Activated naive CD4-positive, alpha-beta T cell treated with anti-CD3 and anti-CD28 coated beads, Interleukin-2, amount 50 U/mL, for 72 hours (primary cell): ENCODE measurements at regions not wholly inside any gene's neighbourhood (a gene's known extent, or its start where the extent isn't known, plus 50 kb on each side); places are given as distances from the start of the nearest gene placed in this dataset.
A peak's percentile ranks its signal among the peaks of the same experiment; 100 is the strongest.
"Not testable (repeated sequence)": the region's sequence is repeated elsewhere in the genome, so short reads cannot be mapped to it uniquely, and the experiment has no call there.

Experiments used
- ATAC-seq, 2 donors: fragments of 150-1000 bp; cut with Tn5 transposase; 2 replicates each; pipeline ENCODE4 v1.10.0; 2021; ENCODE audit warnings: mild to moderate bottlenecking in 2 of 2, moderate library complexity in 2 of 2
- DNase-seq, 2 donors: peaks; one replicate each; pipeline ENCODE4 v3.0.0; 2021 to 2022; ENCODE audit warnings: low spot score in 2 of 2
- H3K27ac Mint-ChIP-seq, 2 donors: one replicate each; pipeline ENCODE4 v1.8.0; 2022; ENCODE audit warnings: mild to moderate bottlenecking in 2 of 2, mixed read lengths in 2 of 2
- H3K36me3 Mint-ChIP-seq, 2 donors: one replicate each; pipeline ENCODE4 v1.8.0; 2022; ENCODE audit warnings: mixed read lengths in 2 of 2
- H3K9me3 Mint-ChIP-seq, 2 donors: one replicate each; pipeline ENCODE4 v1.8.0; 2022; ENCODE audit warnings: mixed read lengths in 2 of 2

GRCh38 chr5:32534041-32534440 is 51.3 kb upstream of the SUB1 start:
- DNase-seq = no peak
- Mint-ChIP-seq H3K36me3 (peaks cover 0 to 18% of the 10 kb centered on the region in 2 donors), H3K27ac (peak overlapping the region in 1 of 2 donors; percentile 99), H3K9me3 (no peaks in the 10 kb centered on the region)
- no peak for ATAC-seq

GRCh38 chr5:32531885-32532520 is 53.4 kb upstream of the SUB1 start:
- Mint-ChIP-seq H3K27ac (peak overlapping the region; percentile 98 to 99), H3K9me3 (no peaks in the 10 kb centered on the region), H3K36me3 (peaks cover 0 to 9% of the 10 kb centered on the region in 2 donors)
- DNase-seq (peak in 1 of 2 donors; percentile 48), ATAC-seq (peak; percentile 86 to 91)

DNA sequence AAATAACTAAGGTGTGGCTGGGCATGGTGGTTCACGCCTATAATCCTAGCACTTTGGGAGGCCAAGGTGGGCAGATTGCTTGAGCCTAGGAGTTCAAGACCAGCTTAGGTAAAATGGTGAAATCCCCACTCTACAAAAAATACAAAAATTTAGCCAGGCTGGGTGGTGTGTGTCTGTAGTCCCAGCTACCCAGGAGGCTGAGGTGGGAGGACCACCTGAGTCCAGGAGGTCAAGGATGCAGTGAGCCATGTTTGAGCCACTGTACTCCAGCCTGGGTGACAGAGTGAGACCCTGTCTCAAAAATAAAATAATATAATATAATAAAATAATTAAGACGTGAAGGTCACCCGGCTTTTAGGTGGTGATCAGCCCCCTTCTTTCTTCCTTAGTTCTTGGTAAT is 58.0 kb upstream of the SUB1 start:
- H3K27ac Mint-ChIP-seq, ATAC-seq, H3K36me3 Mint-ChIP-seq, H3K9me3 Mint-ChIP-seq, DNase-seq: not testable (repeated sequence)

DNA sequence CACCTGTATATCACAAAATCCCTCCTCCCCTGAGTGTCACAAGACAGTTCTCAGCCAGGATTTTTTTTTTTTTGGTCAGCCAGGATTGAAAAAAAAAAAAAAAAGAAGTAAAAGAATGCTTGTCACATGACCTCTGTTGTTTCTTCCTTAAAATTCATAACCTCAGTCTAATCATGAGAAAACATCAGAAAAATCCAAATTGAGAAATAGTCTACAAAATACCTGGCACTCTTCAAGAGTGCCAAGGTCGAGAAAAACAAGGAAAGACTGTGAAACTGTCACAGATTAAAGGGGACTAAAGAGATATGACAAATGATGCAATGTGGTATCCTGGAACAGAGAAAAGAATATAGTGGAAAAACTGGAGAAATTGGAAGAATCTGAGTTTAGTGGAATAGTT is 58.5 kb upstream of the SUB1 start:
- Mint-ChIP-seq H3K9me3 (no peaks in the 10 kb centered on the region), H3K36me3 (no peaks in the 10 kb centered on the region), H3K27ac (no peak overlapping the region)
- DNase-seq = no peak
- ATAC-seq = no peak

GRCh38 chr5:32523625-32524024 is 61.7 kb upstream of the SUB1 start:
- no peak overlapping the region for H3K27ac Mint-ChIP-seq
- ATAC-seq = peak in 1 of 2 donors; percentile 35
- DNase-seq = no peak
- H3K9me3 Mint-ChIP-seq = no peaks in the 10 kb centered on the region
- H3K36me3 Mint-ChIP-seq = no peaks in the 10 kb centered on the region

- peak overlapping the region in 1 of 2 donors; percentile 77 for H3K27ac Mint-ChIP-seq
- no peaks in the 10 kb centered on the region for H3K9me3 Mint-ChIP-seq
- peak; percentile 75 to 97 for ATAC-seq
- peak; percentile 10 to 62 for DNase-seq
- no peaks in the 10 kb centered on the region for H3K36me3 Mint-ChIP-seq
Measured at GRCh38 chr5:32522429-32523143, 62.8 kb upstream of the SUB1 start.

DNA sequence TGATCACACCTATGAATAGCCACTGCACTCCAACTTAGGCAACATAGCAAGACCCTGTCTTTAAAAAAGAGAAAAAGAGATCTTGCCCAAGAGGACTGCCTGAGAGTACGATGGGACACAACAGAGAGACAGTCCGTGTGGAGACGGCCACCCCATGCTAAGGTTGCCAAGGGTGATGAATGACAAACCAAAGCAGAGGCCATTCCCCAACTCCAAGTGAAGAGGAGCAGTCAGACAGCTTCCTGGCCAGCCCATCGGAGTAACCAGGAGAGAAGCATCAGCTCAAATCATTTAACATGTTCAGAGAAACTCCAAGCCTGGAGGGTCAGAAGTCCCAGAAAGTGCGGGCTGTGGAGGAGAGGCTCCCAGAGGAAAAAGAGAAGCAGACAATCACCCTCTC is 63.9 kb upstream of the SUB1 start:
- DNase-seq (no peak), ATAC-seq (no peak)
- Mint-ChIP-seq H3K36me3 (no peaks in the 10 kb centered on the region), H3K9me3 (no peaks in the 10 kb centered on the region), H3K27ac (no peak overlapping the region)

- DNase-seq (no peak), ATAC-seq (no peak)
- Mint-ChIP-seq H3K9me3 (no peaks in the 10 kb centered on the region), H3K36me3 (no peaks in the 10 kb centered on the region), H3K27ac (no peak overlapping the region)
Measured at GRCh38 chr5:32520972-32521371, 64.4 kb upstream of the SUB1 start.

GRCh38 chr5:32520356-32520755 is 65.0 kb upstream of the SUB1 start:
- ATAC-seq = no peak
- Mint-ChIP-seq H3K36me3 (no peaks in the 10 kb centered on the region), H3K27ac (no peak overlapping the region), H3K9me3 (no peaks in the 10 kb centered on the region)
- no peak for DNase-seq

DNA sequence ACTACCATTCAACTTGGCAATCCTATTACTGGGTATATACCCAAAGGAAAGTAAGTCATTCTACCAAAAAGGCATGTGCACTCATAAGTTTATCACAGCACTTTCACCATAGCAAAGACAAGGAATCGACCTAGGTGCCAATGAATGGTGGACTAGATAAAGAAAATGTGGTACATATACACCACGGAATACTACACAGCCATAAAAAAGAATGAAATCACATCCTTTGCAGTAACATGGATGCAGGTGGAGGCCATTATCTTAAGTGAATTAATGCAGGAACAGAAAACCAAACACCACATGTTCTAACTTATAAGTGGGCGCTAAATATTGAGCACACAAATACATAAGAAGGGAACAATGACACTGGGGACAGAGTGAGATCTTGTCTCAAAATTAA is 65.8 kb upstream of the SUB1 start:
- DNase-seq (no peak), ATAC-seq (no peak)
- H3K36me3 Mint-ChIP-seq = no peaks in the 10 kb centered on the region
- no peak overlapping the region for H3K27ac Mint-ChIP-seq
- no peaks in the 10 kb centered on the region for H3K9me3 Mint-ChIP-seq

DNA sequence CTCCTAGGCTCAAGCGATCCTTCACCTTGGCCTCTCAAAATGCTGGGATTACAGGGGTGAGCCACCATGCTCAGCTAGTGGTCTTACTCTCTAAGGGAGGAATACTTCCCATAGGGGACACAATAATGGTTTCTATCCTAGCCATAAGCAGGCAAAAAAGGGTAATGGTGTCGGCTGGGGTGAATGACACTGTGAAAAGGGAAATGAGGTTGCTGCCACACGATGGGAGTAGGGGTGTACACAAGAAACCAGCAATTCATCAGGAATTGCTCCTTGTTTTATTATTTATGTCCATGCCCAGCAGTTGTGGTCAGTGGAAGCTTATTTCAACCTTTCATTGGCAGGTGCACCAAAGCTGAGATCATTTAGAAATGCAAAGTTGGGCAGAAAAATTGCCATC is 70.3 kb upstream of the ZFR start:
- no peak for DNase-seq
- no peak for ATAC-seq
- Mint-ChIP-seq H3K36me3 (no peaks in the 10 kb centered on the region), H3K9me3 (no peaks in the 10 kb centered on the region), H3K27ac (no peak overlapping the region)

DNA sequence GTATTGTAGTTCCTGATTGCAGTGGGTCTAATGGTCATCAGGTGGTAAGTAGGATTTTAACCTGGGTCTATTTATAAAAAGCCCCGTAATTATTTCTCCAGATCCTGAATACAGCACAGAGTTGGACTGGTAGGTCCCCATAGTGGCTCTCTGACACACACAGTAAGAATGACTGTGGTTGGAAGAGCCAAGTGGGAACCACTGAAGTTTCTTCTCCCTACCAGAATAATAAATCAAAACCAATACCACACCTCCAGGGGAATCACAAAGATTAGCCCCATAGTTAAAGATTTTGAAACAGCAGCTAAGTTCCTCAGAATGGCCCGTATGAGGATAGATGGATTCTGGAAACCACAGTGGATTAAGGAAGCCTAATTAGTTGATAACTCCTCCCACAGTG is 68.4 kb upstream of the ZFR start:
- DNase-seq (no peak), ATAC-seq (no peak)
- H3K9me3 Mint-ChIP-seq = no peaks in the 10 kb centered on the region
- peak overlapping the region in 1 of 2 donors; percentile 22 for H3K27ac Mint-ChIP-seq
- H3K36me3 Mint-ChIP-seq = no peaks in the 10 kb centered on the region

GRCh38 chr5:32511776-32512374 is 67.3 kb upstream of the ZFR start:
- peak in 1 of 2 donors; percentile 68 for ATAC-seq
- Mint-ChIP-seq H3K36me3 (no peaks in the 10 kb centered on the region), H3K9me3 (no peaks in the 10 kb centered on the region), H3K27ac (no peak overlapping the region)
- no peak for DNase-seq

GRCh38 chr5:32510860-32511259 is 66.3 kb upstream of the ZFR start:
- DNase-seq (no peak), ATAC-seq (no peak)
- H3K36me3 Mint-ChIP-seq = no peaks in the 10 kb centered on the region
- H3K9me3 Mint-ChIP-seq = no peaks in the 10 kb centered on the region
- no peak overlapping the region for H3K27ac Mint-ChIP-seq

DNA sequence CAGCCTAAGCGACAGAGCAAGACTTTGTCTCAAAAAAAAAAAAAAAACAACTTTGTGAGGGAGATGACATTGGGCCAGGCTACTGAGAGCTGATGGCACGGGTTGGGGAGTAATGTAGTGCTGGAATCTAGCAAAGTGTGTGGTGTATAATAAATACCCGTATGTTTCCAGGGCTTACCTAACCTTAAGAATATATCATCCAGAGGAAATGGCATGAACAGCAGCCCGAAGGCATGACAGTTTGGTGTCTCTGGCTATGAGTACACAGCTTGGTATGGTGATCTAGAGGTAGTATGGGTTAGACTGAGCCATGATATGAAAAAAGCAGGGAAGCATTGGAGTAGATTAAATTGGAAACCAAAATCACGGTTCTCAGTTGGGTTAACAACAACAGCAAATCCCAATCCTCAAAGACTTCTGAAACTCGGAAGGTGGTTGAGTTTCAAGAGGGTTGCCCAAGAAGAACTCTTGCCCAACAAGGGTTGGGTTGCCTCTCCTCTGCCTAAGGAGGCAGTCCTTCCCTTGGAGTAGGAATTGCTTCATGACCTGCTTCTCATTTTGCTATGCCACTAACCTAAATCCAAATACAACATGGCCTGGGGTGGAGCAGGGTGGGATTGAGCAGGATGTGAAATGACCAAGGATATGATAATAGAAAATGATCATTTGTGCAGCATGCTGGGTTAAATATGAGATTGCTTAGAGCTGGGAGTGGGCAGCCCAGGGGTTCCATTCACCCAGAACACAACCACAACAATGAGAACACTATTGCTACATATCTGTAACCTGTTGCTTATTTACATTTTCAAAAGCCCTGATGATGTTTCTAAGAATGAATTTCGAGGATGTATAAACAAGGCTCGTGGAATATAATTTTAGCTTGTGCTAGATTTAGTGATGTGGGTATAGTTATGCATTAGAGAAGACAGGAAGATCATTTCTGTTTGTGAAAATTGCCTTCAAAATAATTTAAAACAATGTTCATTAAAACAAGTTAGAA is 64.6 kb upstream of the ZFR start:
- H3K9me3 Mint-ChIP-seq = no peaks in the 10 kb centered on the region
- H3K36me3 Mint-ChIP-seq = no peaks in the 10 kb centered on the region
- no peak for ATAC-seq
- no peak for DNase-seq
- peak overlapping the region in 1 of 2 donors; percentile 55 for H3K27ac Mint-ChIP-seq

GRCh38 chr5:32507738-32508434 is 63.3 kb upstream of the ZFR start:
- H3K36me3 Mint-ChIP-seq = no peaks in the 10 kb centered on the region

More at GRCh38 chr5:32507738-32508434, 63.3 kb upstream of the ZFR start:
- Mint-ChIP-seq H3K9me3 (no peaks in the 10 kb centered on the region), H3K27ac (no peak overlapping the region)
- no peak for ATAC-seq
- no peak for DNase-seq
